NCI-H82 treated with DMSO at 0.1 percent for 48 hours (cell line): ENCODE measurements at regions not wholly inside any gene's neighbourhood (a gene's known extent, or its start where the extent isn't known, plus 50 kb on each side); places are given as distances from the start of the nearest gene placed in this dataset.
"Not testable (repeated sequence)": the region's sequence is repeated elsewhere in the genome, so short reads cannot be mapped to it uniquely, and the experiment has no call there.

Experiments used
- DNase-seq: peaks from one replicate; lab custom pipeline; 2025; ENCODE audit not compliant: unreplicated experiment; lab: John Stamatoyannopoulos, UW

- no peak for DNase-seq
Measured at GRCh38 chr11:82536706-82537105, 197.0 kb downstream of the FAM181B start.

GRCh38 chr11:82533628-82534327 is 199.9 kb downstream of the FAM181B start:
- no peak for DNase-seq

GRCh38 chr11:82529936-82530335 is 203.7 kb downstream of the FAM181B start:
- no peak for DNase-seq

GRCh38 chr11:82527081-82527584 is 206.5 kb downstream of the FAM181B start:
- DNase-seq: no peak

- DNase-seq: peak; percentile 11
Measured at GRCh38 chr11:82523141-82523540, 210.5 kb downstream of the FAM181B start.

- peak; percentile 84 for DNase-seq
Measured at GRCh38 chr11:82521427-82521826, 212.2 kb downstream of the FAM181B start.

- peak; percentile 38 for DNase-seq
Measured at GRCh38 chr11:82507288-82507687, 226.4 kb downstream of the FAM181B start.

- DNase-seq: no peak
Measured at GRCh38 chr11:82505379-82505778, 228.3 kb downstream of the FAM181B start.

- DNase-seq: not testable (repeated sequence)
Measured at GRCh38 chr11:82501174-82501573, 232.5 kb downstream of the FAM181B start.

GRCh38 chr11:82494988-82495432 is 238.7 kb downstream of the FAM181B start:
- peak; percentile 7 for DNase-seq

- DNase-seq: no peak
Measured at GRCh38 chr11:82474876-82475275, 258.8 kb downstream of the FAM181B start.

GRCh38 chr11:82465481-82465880 is 268.2 kb downstream of the FAM181B start:
- DNase-seq: no peak

- DNase-seq: peak; percentile 79
Measured at GRCh38 chr11:82462608-82463242, 270.9 kb downstream of the FAM181B start.

GRCh38 chr11:82458761-82459160 is 274.9 kb downstream of the FAM181B start:
- DNase-seq: no peak

GRCh38 chr11:82458147-82458546 is 275.5 kb downstream of the FAM181B start:
- no peak for DNase-seq

GRCh38 chr11:82450996-82451395 is 282.7 kb downstream of the FAM181B start:
- no peak for DNase-seq

- no peak for DNase-seq
Measured at GRCh38 chr11:82406611-82407010, 327.1 kb downstream of the FAM181B start.

GRCh38 chr11:82405421-82405820 is 328.2 kb downstream of the FAM181B start:
- no peak for DNase-seq

GRCh38 chr11:82404981-82405380 is 328.7 kb downstream of the FAM181B start:
- DNase-seq: no peak

GRCh38 chr11:82403640-82404305 is 329.9 kb downstream of the FAM181B start:
- DNase-seq: no peak

- no peak for DNase-seq
Measured at GRCh38 chr11:82398300-82398815, 335.3 kb downstream of the FAM181B start.

GRCh38 chr11:82396639-82397038 is 337.0 kb downstream of the FAM181B start:
- DNase-seq: not testable (repeated sequence)
